ENCODE measurements at regions not wholly inside any gene's neighbourhood (a gene's known extent, or its start where the extent isn't known, plus 50 kb on each side); places are given as distances from the start of the nearest gene placed in this dataset.

- Mint-ChIP-seq H3K9me3 (peaks cover 0 to 3% (median 0%) of the 10 kb centered on the region in 8 donors), H3K27ac (no peak overlapping the region), H3K4me3 (no peak overlapping the region), H3K27me3 (no peaks in the 10 kb centered on the region), H3K4me1 (no peaks in the 10 kb centered on the region), H3K36me3 (no peaks in the 10 kb centered on the region)
- ChIA-PET CTCF (ENCODE audit: partially characterized antibody) (no interaction called here), POLR2A (ENCODE audit: partially characterized antibody) (no interaction called here)
- DNase-seq, result no peak
- no peaks in the 10 kb centered on the region for H3K27me3 ChIP-seq (ENCODE audit: insufficient read depth, low read length)
- no peak overlapping the region for H3K4me3 ChIP-seq (ENCODE audit: low read length in 2 of 2)
- H3K36me3 ChIP-seq (ENCODE audit: insufficient read depth, low read length), result no peaks in the 10 kb centered on the region
- intact Hi-C loops (cut with micrococcal nuclease), result no loop called here
- H3K4me1 ChIP-seq (ENCODE audit: insufficient read depth, low read length), result no peaks in the 10 kb centered on the region
- H3K9me3 ChIP-seq (ENCODE audit: control insufficient read depth in 1 of 2, low read length in 2 of 2), result no peaks in the 10 kb centered on the region
- H3K27ac ChIP-seq (ENCODE audit: low read depth, low read length), result no peak overlapping the region
Observed at GRCh38 chr12:30088259-30088995, 304.7 kb upstream of the TMTC1 start.

GRCh38 chr12:30082381-30082780 is 298.6 kb upstream of the TMTC1 start:
- Mint-ChIP-seq H3K4me3 (no peak overlapping the region), H3K36me3 (no peaks in the 10 kb centered on the region), H3K4me1 (no peaks in the 10 kb centered on the region), H3K9me3 (peaks cover 0 to 5% (median 0%) of the 10 kb centered on the region in 8 donors), H3K27me3 (no peaks in the 10 kb centered on the region), H3K27ac (no peak overlapping the region)
- ChIA-PET POLR2A (ENCODE audit: partially characterized antibody) (no interaction called here), CTCF (ENCODE audit: partially characterized antibody) (no interaction called here)
- H3K4me3 ChIP-seq (ENCODE audit: low read length in 2 of 2), result no peak overlapping the region
- H3K9me3 ChIP-seq (ENCODE audit: control insufficient read depth in 1 of 2, low read length in 2 of 2), result no peaks in the 10 kb centered on the region
- H3K4me1 ChIP-seq (ENCODE audit: insufficient read depth, low read length), result no peaks in the 10 kb centered on the region
- intact Hi-C loops (cut with micrococcal nuclease), result no loop called here
- no peak for DNase-seq
- no peaks in the 10 kb centered on the region for H3K36me3 ChIP-seq (ENCODE audit: insufficient read depth, low read length)
- H3K27ac ChIP-seq (ENCODE audit: low read depth, low read length), result no peak overlapping the region
- no peaks in the 10 kb centered on the region for H3K27me3 ChIP-seq (ENCODE audit: insufficient read depth, low read length)

GRCh38 chr12:30074916-30075315 is 291.2 kb upstream of the TMTC1 start:
- Mint-ChIP-seq H3K27me3 (no peaks in the 10 kb centered on the region), H3K27ac (no peak overlapping the region), H3K4me1 (no peaks in the 10 kb centered on the region), H3K4me3 (no peak overlapping the region), H3K9me3 (peaks cover 0 to 3% (median 0%) of the 10 kb centered on the region in 8 donors), H3K36me3 (no peaks in the 10 kb centered on the region)
- Histone ChIP-seq H3K27ac (ENCODE audit: low read depth, low read length) (no peak overlapping the region), H3K9me3 (ENCODE audit: control insufficient read depth in 1 of 2, low read length in 2 of 2) (no peaks in the 10 kb centered on the region), H3K27me3 (ENCODE audit: insufficient read depth, low read length) (no peaks in the 10 kb centered on the region), H3K4me3 (ENCODE audit: low read length in 2 of 2) (no peak overlapping the region), H3K36me3 (ENCODE audit: insufficient read depth, low read length) (no peaks in the 10 kb centered on the region), H3K4me1 (ENCODE audit: insufficient read depth, low read length) (no peaks in the 10 kb centered on the region)
- no peak for DNase-seq
- CTCF ChIA-PET (ENCODE audit: partially characterized antibody), result no interaction called here
- intact Hi-C loops (cut with micrococcal nuclease), result no loop called here
- POLR2A ChIA-PET (ENCODE audit: partially characterized antibody), result no interaction called here

- POLR2A ChIA-PET (ENCODE audit: partially characterized antibody), result no interaction called here
- H3K36me3 Mint-ChIP-seq, result no peaks in the 10 kb centered on the region
Observed at GRCh38 chr12:30072824-30073223, 289.1 kb upstream of the TMTC1 start.

GRCh38 chr12:30067146-30067545 is 283.4 kb upstream of the TMTC1 start:
- Mint-ChIP-seq H3K4me3 (no peak overlapping the region), H3K36me3 (no peaks in the 10 kb centered on the region), H3K4me1 (no peaks in the 10 kb centered on the region), H3K27ac (no peak overlapping the region), H3K27me3 (no peaks in the 10 kb centered on the region), H3K9me3 (peaks cover 0 to 6% (median 3%) of the 10 kb centered on the region in 8 donors)
- intact Hi-C loops (cut with micrococcal nuclease), result no loop called here
- H3K9me3 ChIP-seq (ENCODE audit: control insufficient read depth in 1 of 2, low read length in 2 of 2), result no peaks in the 10 kb centered on the region
- H3K27me3 ChIP-seq (ENCODE audit: insufficient read depth, low read length), result no peaks in the 10 kb centered on the region
- no peaks in the 10 kb centered on the region for H3K4me1 ChIP-seq (ENCODE audit: insufficient read depth, low read length)
- POLR2A ChIA-PET (ENCODE audit: partially characterized antibody), result no interaction called here
- H3K4me3 ChIP-seq (ENCODE audit: low read length in 2 of 2), result no peak overlapping the region
- H3K36me3 ChIP-seq (ENCODE audit: insufficient read depth, low read length), result no peaks in the 10 kb centered on the region
- H3K27ac ChIP-seq (ENCODE audit: low read depth, low read length), result no peak overlapping the region
- DNase-seq, result no peak
- CTCF ChIA-PET (ENCODE audit: partially characterized antibody), result no interaction called here

More at GRCh38 chr12:30072824-30073223, 289.1 kb upstream of the TMTC1 start:
- Mint-ChIP-seq H3K27me3 (no peaks in the 10 kb centered on the region), H3K4me1 (no peaks in the 10 kb centered on the region), H3K27ac (no peak overlapping the region), H3K4me3 (no peak overlapping the region), H3K9me3 (peaks cover 0 to 6% (median under 1%) of the 10 kb centered on the region in 8 donors)
- H3K27me3 ChIP-seq (ENCODE audit: insufficient read depth, low read length), result no peaks in the 10 kb centered on the region
- no peak for DNase-seq
- no peak overlapping the region for H3K4me3 ChIP-seq (ENCODE audit: low read length in 2 of 2)
- no peaks in the 10 kb centered on the region for H3K4me1 ChIP-seq (ENCODE audit: insufficient read depth, low read length)
- no peaks in the 10 kb centered on the region for H3K9me3 ChIP-seq (ENCODE audit: control insufficient read depth in 1 of 2, low read length in 2 of 2)
- H3K36me3 ChIP-seq (ENCODE audit: insufficient read depth, low read length), result no peaks in the 10 kb centered on the region
- CTCF ChIA-PET (ENCODE audit: partially characterized antibody), result no interaction called here
- H3K27ac ChIP-seq (ENCODE audit: low read depth, low read length), result no peak overlapping the region
- intact Hi-C loops (cut with micrococcal nuclease), result no loop called here

GRCh38 chr12:30064906-30065305 is 281.2 kb upstream of the TMTC1 start:
- Mint-ChIP-seq H3K9me3 (peaks cover 0 to 7% (median 0%) of the 10 kb centered on the region in 8 donors), H3K36me3 (no peaks in the 10 kb centered on the region), H3K4me3 (no peak overlapping the region), H3K27me3 (no peaks in the 10 kb centered on the region), H3K27ac (no peak overlapping the region), H3K4me1 (no peaks in the 10 kb centered on the region)
- Histone ChIP-seq H3K36me3 (ENCODE audit: insufficient read depth, low read length) (no peaks in the 10 kb centered on the region), H3K27me3 (ENCODE audit: insufficient read depth, low read length) (no peaks in the 10 kb centered on the region), H3K4me1 (ENCODE audit: insufficient read depth, low read length) (no peaks in the 10 kb centered on the region), H3K9me3 (ENCODE audit: control insufficient read depth in 1 of 2, low read length in 2 of 2) (no peaks in the 10 kb centered on the region), H3K27ac (ENCODE audit: low read depth, low read length) (no peak overlapping the region), H3K4me3 (ENCODE audit: low read length in 2 of 2) (no peak overlapping the region)
- ChIA-PET CTCF (ENCODE audit: partially characterized antibody) (no interaction called here), POLR2A (ENCODE audit: partially characterized antibody) (no interaction called here)
- DNase-seq, result no peak
- intact Hi-C loops (cut with micrococcal nuclease), result no loop called here

- H3K27ac Mint-ChIP-seq, result no peak overlapping the region
- intact Hi-C loops (cut with micrococcal nuclease), result no loop called here
- Histone ChIP-seq H3K4me3 (ENCODE audit: low read length in 2 of 2) (no peak overlapping the region), H3K36me3 (ENCODE audit: insufficient read depth, low read length) (no peaks in the 10 kb centered on the region), H3K27ac (ENCODE audit: low read depth, low read length) (no peak overlapping the region), H3K9me3 (ENCODE audit: control insufficient read depth in 1 of 2, low read length in 2 of 2) (no peaks in the 10 kb centered on the region), H3K27me3 (ENCODE audit: insufficient read depth, low read length) (no peaks in the 10 kb centered on the region), H3K4me1 (ENCODE audit: insufficient read depth, low read length) (no peaks in the 10 kb centered on the region)
- no peaks in the 10 kb centered on the region for H3K36me3 Mint-ChIP-seq
- no peak for DNase-seq
- H3K4me3 Mint-ChIP-seq, result no peak overlapping the region
- CTCF ChIA-PET (ENCODE audit: partially characterized antibody), result no interaction called here
- POLR2A ChIA-PET (ENCODE audit: partially characterized antibody), result no interaction called here
- no peaks in the 10 kb centered on the region for H3K4me1 Mint-ChIP-seq
- no peaks in the 10 kb centered on the region for H3K27me3 Mint-ChIP-seq
- peaks cover 0 to 3% (median 0%) of the 10 kb centered on the region in 8 donors for H3K9me3 Mint-ChIP-seq
Observed at GRCh38 chr12:30063435-30063945, 279.7 kb upstream of the TMTC1 start.
